ENCODE measurements at regions not wholly inside any gene's neighbourhood (a gene's known extent, or its start where the extent isn't known, plus 50 kb on each side); places are given as distances from the start of the nearest gene placed in this dataset.

GRCh38 chr3:26068890-26069289, 279.0 kb downstream of the OXSM start:
- TF ChIP-seq POLR2A (IDR thresholded peaks at IDR 0.05) (no peak), CTCF (IDR thresholded peaks at IDR 0.05) (no peak)

All from testis (tissue), 2 donors.